H1 (cell line): ENCODE measurements at regions not wholly inside any gene's neighbourhood (a gene's known extent, or its start where the extent isn't known, plus 50 kb on each side); places are given as distances from the start of the nearest gene placed in this dataset.
"Not testable (repeated sequence)": the region's sequence is repeated elsewhere in the genome, so short reads cannot be mapped to it uniquely, and the experiment has no call there.

ENCODE experiments used
- CTCF ChIA-PET: fragments of 300-600 bp; sonication (Branson Sonifier 250); formaldehyde crosslinking; loops from one replicate; lab custom pipeline; 2021; ENCODE audit not compliant: partially characterized antibody; lab: Charles Lee
- POLR2A ChIA-PET: fragments of 300-600 bp; sonication (Branson Sonifier 250); formaldehyde crosslinking; loops from one replicate; lab custom pipeline; 2021; ENCODE audit warnings: inconsistent platforms; ENCODE audit not compliant: partially characterized antibody; lab: Charles Lee
- DNase-seq, 2 experiments: peaks; one replicate each; pipeline versions ENCODE4 v3.0.0 to v3.0.0-alpha.2; 2010 to 2022; ENCODE audit warnings: low spot score in 2 of 2, low read depth in 1 of 2, mixed read lengths in 1 of 2
- FAIRE-seq: peaks from 2 replicates; lab custom pipeline; 2011; peaks lifted over from hg19 to GRCh38; lab: Jason Lieb, UNC
- H2AFZ ChIP-seq: 2 replicates; pipeline ENCODE4 v1.8.1; 2012; ENCODE audit warnings: low read length, inconsistent platforms
- H2AK5ac ChIP-seq: 2 replicates; pipeline ENCODE4 v1.6.1; 2013; ENCODE audit warnings: low read depth, low read length
- H2BK120ac ChIP-seq: replicated peaks from 2 replicates; pipeline ENCODE3; 2013; ENCODE audit warnings: low read depth, low read length, inconsistent platforms
- H2BK12ac ChIP-seq: 2 replicates; pipeline ENCODE4 v1.6.1; 2013; ENCODE audit warnings: low read depth, low read length
- H2BK15ac ChIP-seq: 2 replicates; pipeline ENCODE4 v1.6.1; 2013; ENCODE audit warnings: low read length
- H2BK20ac ChIP-seq: 2 replicates; pipeline ENCODE4 v1.6.1; 2013; ENCODE audit warnings: low read length
- H2BK5ac ChIP-seq: 2 replicates; pipeline ENCODE4 v1.6.1; 2013; ENCODE audit warnings: low read depth, low read length
- H3K14ac ChIP-seq: 2 replicates; pipeline ENCODE4 v1.6.1; 2013; ENCODE audit warnings: inconsistent platforms; ENCODE audit not compliant: insufficient read length
- H3K18ac ChIP-seq: 2 replicates; pipeline ENCODE4 v1.6.1; 2013; ENCODE audit warnings: low read length; ENCODE audit errors: extremely low read depth
- H3K23ac ChIP-seq: 2 replicates; pipeline ENCODE4 v1.6.1; 2013; ENCODE audit warnings: inconsistent platforms; ENCODE audit not compliant: insufficient read length
- H3K23me2 ChIP-seq: 2 replicates; pipeline ENCODE4 v1.6.1; 2013; ENCODE audit warnings: low read depth, low read length
- H3K27ac ChIP-seq: 2 replicates; pipeline ENCODE4 v1.6.1; 2011; ENCODE audit warnings: low read depth, low read length, inconsistent platforms
- H3K27me3 ChIP-seq, 4 experiments: replicated peaks in 1 of 4; 1 replicate in 1 of 4; 2 replicates in 3 of 4; pipeline versions ENCODE4 v1.6.1 to v1.8.1; 2011 to 2013; ENCODE audit warnings: low read length in 3 of 4, mild to moderate bottlenecking in 3 of 4, inconsistent platforms in 2 of 4, mixed read lengths in 2 of 4, moderate library complexity in 1 of 4; ENCODE audit not compliant: control insufficient read depth in 3 of 4, insufficient read depth in 3 of 4; ENCODE audit errors: extremely low read depth in 1 of 4
- H3K36me3 ChIP-seq, 4 experiments: 2 replicates each; pipeline versions ENCODE4 v1.6.1 to v1.8.1; 2011 to 2013; ENCODE audit warnings: mild to moderate bottlenecking in 4 of 4, low read length in 3 of 4, moderate library complexity in 2 of 4, control low read depth in 1 of 4, inconsistent platforms in 1 of 4; ENCODE audit not compliant: insufficient read depth in 4 of 4, control insufficient read depth in 2 of 4
- H3K4ac ChIP-seq: replicated peaks from 2 replicates; pipeline ENCODE3; 2013; ENCODE audit warnings: low read length, low read depth, mixed read lengths, inconsistent platforms; ENCODE audit not compliant: insufficient read length
- H3K4me1 ChIP-seq, 4 experiments: replicated peaks in 1 of 4; 1 replicate in 1 of 4; 2 replicates in 3 of 4; pipeline versions ENCODE4 v1.6.1 to v1.8.1; 2011 to 2013; ENCODE audit warnings: low read length in 3 of 4, inconsistent platforms in 2 of 4, mixed read lengths in 1 of 4; ENCODE audit not compliant: insufficient read depth in 4 of 4, control insufficient read depth in 3 of 4
- H3K4me2 ChIP-seq, 2 experiments: 2 replicates each; pipeline versions ENCODE4 v1.6.1 to v1.8.1; 2011 to 2013; ENCODE audit warnings: low read depth in 2 of 2, low read length in 2 of 2, control low read depth in 1 of 2, inconsistent platforms in 1 of 2, mild to moderate bottlenecking in 1 of 2; ENCODE audit not compliant: insufficient read depth in 1 of 2
- H3K4me3 ChIP-seq, 4 experiments: fragments of 200-600, 300-600 bp in 1 of 4; sonication (generic), shearing (Covaris generic), sonication (Bioruptor Twin) in 1 of 4; 2 replicates each; pipeline versions ENCODE4 v1.5.1 to v1.8.1; 2011 to 2016; ENCODE audit warnings: low read length in 4 of 4, low read depth in 3 of 4, control low read depth in 2 of 4, inconsistent platforms in 2 of 4, mild to moderate bottlenecking in 2 of 4, mixed read lengths in 1 of 4, moderate library complexity in 1 of 4; ENCODE audit not compliant: insufficient read depth in 2 of 4; ENCODE audit errors: extremely low read depth in 1 of 4
- H3K56ac ChIP-seq: replicated peaks from 2 replicates; pipeline ENCODE3; 2013; ENCODE audit warnings: low read depth, mild to moderate bottlenecking, mixed read lengths, low read length, inconsistent platforms; ENCODE audit not compliant: insufficient read length
- H3K79me1 ChIP-seq: 2 replicates; pipeline ENCODE4 v1.6.1; 2013; ENCODE audit warnings: low read depth, low read length, control low read depth
- H3K79me2 ChIP-seq, 2 experiments: 2 replicates each; pipeline versions ENCODE4 v1.6.1 to v1.8.1; 2012 to 2013; ENCODE audit warnings: low read length in 2 of 2, mild to moderate bottlenecking in 2 of 2, inconsistent platforms in 1 of 2; ENCODE audit not compliant: insufficient read depth in 2 of 2, control insufficient read depth in 1 of 2
- H3K9ac ChIP-seq, 4 experiments: replicated peaks in 1 of 4; 1 replicate in 1 of 4; 2 replicates in 3 of 4; pipeline versions ENCODE4 v1.6.1 to v1.8.1; 2011 to 2013; ENCODE audit warnings: low read depth in 3 of 4, low read length in 3 of 4, control low read depth in 2 of 4, mild to moderate bottlenecking in 2 of 4, moderate library complexity in 2 of 4, inconsistent platforms in 1 of 4; ENCODE audit errors: extremely low read depth in 1 of 4
- H3K9me3 ChIP-seq, 2 experiments: 2 replicates each; pipeline versions ENCODE4 v1.6.1 to v1.8.1; 2012 to 2013; ENCODE audit warnings: mild to moderate bottlenecking in 2 of 2, moderate library complexity in 2 of 2, control low read depth in 1 of 2, inconsistent platforms in 1 of 2, low read depth in 1 of 2, low read length in 1 of 2, mixed read lengths in 1 of 2; ENCODE audit not compliant: insufficient read depth in 2 of 2
- H4K20me1 ChIP-seq, 2 experiments: replicated peaks in 1 of 2; 2 replicates each; pipeline versions ENCODE3 to v1.8.1; 2011 to 2013; ENCODE audit warnings: inconsistent platforms in 2 of 2, low read length in 2 of 2, mild to moderate bottlenecking in 1 of 2; ENCODE audit not compliant: insufficient read depth in 2 of 2, control insufficient read depth in 1 of 2
- H4K5ac ChIP-seq: 2 replicates; pipeline ENCODE4 v1.6.1; 2013; ENCODE audit warnings: low read length, low read depth, mixed read lengths, inconsistent platforms; ENCODE audit not compliant: insufficient read length
- H4K8ac ChIP-seq: 2 replicates; pipeline ENCODE4 v1.8.0; 2013; ENCODE audit warnings: mild to moderate bottlenecking, moderate library complexity, low read length, inconsistent platforms; ENCODE audit not compliant: insufficient read depth; ENCODE audit errors: extremely low read depth
- H4K91ac ChIP-seq: replicated peaks from 2 replicates; pipeline ENCODE3; 2013; ENCODE audit warnings: low read length, mixed read lengths, inconsistent platforms; ENCODE audit not compliant: insufficient read length
- GABPA ChIP-seq: IDR thresholded peaks from 2 replicates; pipeline ENCODE4 v1.6.1; 2011; ENCODE audit warnings: mild to moderate bottlenecking, low read length, moderate library complexity, borderline replicate concordance; ENCODE audit not compliant: insufficient read depth
- POLR2AphosphoS5 ChIP-seq: IDR thresholded peaks from 2 replicates; pipeline ENCODE4 v1.6.1; 2011; ENCODE audit warnings: low read depth, low read length
- SRF ChIP-seq: IDR thresholded peaks from 2 replicates; pipeline ENCODE4 v1.6.1; 2011; ENCODE audit warnings: mild to moderate bottlenecking, low read depth, low read length, moderate library complexity
- WGBS, 2 experiments: shearing (Covaris generic) in 1 of 2; methylation state at CpG; one replicate each; pipeline versions ENCODE4 v1.1.6 to v1.1.7; 2013 to 2015; ENCODE audit warnings: low lambda C conversion rate in 2 of 2, mixed read lengths in 2 of 2, inconsistent platforms in 1 of 2, low coverage in 1 of 2, missing lambda C conversion rate in 1 of 2; ENCODE audit not compliant: insufficient replicate concordance in 2 of 2, insufficient coverage in 1 of 2, insufficient read length in 1 of 2; ENCODE audit errors: extremely low coverage in 1 of 2, missing lambda C conversion rate in 1 of 2; 5-methylcytosine and 5-hydroxymethylcytosine counted together
- TF ChIP-seq, protein P1 (sequence below): IDR thresholded peaks from 2 replicates; pipeline ENCODE4 v1.6.1; 2011; ENCODE audit warnings: low read length, improper control_type of control experiment

DNA sequence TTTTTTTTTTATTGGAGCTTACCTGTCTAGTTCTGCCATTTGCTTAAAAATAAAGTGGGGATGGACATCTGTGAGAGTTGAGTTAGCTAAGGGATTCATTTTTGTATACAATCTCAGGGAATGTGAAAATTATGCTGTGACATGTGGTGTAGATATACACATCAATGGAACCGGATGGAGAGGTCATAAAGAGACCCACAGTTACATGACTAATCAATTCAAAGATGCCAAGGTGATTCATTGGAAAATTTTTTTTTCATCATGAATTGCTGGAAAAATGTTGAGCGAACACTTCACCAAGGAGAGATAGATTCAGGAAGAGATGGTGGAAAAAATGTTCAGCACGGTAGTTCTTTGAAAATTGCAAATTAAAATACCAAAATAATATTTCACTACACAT lies 605.4 kb upstream of the KIF2B start (continued):
- TF ChIP-seq, protein P1, sequence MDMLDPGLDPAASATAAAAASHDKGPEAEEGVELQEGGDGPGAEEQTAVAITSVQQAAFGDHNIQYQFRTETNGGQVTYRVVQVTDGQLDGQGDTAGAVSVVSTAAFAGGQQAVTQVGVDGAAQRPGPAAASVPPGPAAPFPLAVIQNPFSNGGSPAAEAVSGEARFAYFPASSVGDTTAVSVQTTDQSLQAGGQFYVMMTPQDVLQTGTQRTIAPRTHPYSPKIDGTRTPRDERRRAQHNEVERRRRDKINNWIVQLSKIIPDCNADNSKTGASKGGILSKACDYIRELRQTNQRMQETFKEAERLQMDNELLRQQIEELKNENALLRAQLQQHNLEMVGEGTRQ: no peak
- no peak for TF ChIP-seq POLR2AphosphoS5
- no peak for TF ChIP-seq GABPA
- no peak for TF ChIP-seq SRF

DNA sequence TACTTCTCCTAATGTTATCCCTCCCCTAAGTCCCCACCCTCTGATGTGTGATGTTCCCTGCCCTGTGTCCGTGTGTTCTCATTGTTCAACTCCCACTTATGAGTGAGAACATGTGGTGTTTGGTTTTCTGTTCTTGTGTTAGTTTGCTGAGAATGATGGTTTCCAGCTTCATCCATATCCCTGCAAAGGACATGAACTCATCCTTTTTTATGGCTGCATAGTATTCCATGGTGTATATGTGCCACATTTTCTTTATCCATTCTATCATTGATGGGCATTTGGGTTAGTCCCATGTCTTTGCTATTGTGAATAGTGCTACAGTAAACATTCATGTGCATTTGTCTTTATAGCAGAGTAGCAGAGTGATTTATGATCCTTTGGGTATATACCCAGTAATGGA lies 613.8 kb upstream of the KIF2B start:
- 89% methylated on average over 1 of the region's 1 CpG; no CpG with 5 or more reads in 1 of the 2 experiments for WGBS, 2 experiments
- H3K4me2 ChIP-seq, H3K79me2 ChIP-seq, H4K5ac ChIP-seq, H2BK120ac ChIP-seq, H3K4me1 ChIP-seq, H3K4me3 ChIP-seq, H3K14ac ChIP-seq, H4K20me1 ChIP-seq, H3K18ac ChIP-seq, CTCF ChIA-PET, H2AK5ac ChIP-seq, H2BK15ac ChIP-seq, H2BK5ac ChIP-seq, H3K36me3 ChIP-seq, H3K79me1 ChIP-seq, H4K8ac ChIP-seq, H3K27me3 ChIP-seq, DNase-seq, H2BK20ac ChIP-seq, POLR2A ChIA-PET, H2AFZ ChIP-seq, H3K9ac ChIP-seq, H3K4ac ChIP-seq, H3K27ac ChIP-seq, H3K23me2 ChIP-seq, H2BK12ac ChIP-seq, H3K9me3 ChIP-seq, FAIRE-seq, H3K23ac ChIP-seq, H4K91ac ChIP-seq, H3K56ac ChIP-seq: not testable (repeated sequence)
